GM12892 (cell line): ENCODE measurements at regions not wholly inside any gene's neighbourhood (a gene's known extent, or its start where the extent isn't known, plus 50 kb on each side); places are given as distances from the start of the nearest gene placed in this dataset.

Source experiments
- POLR2AphosphoS5 ChIP-seq: IDR thresholded peaks from 2 replicates; pipeline ENCODE4 v1.6.1; 2011; ENCODE audit warnings: low read depth, low read length, control low read depth
- TAF1 ChIP-seq: IDR thresholded peaks from 2 replicates; pipeline ENCODE4 v1.6.1; 2011; ENCODE audit warnings: low read depth, mild to moderate bottlenecking, control low read depth, low read length, borderline replicate concordance

GRCh38 chrX:129227366-129227765 is 295.9 kb downstream of the SMARCA1 start:
- no peak for TF ChIP-seq POLR2AphosphoS5
- TF ChIP-seq TAF1 = no peak
